SK-N-MC (cell line): ENCODE measurements at regions not wholly inside any gene's neighbourhood (a gene's known extent, or its start where the extent isn't known, plus 50 kb on each side); places are given as distances from the start of the nearest gene placed in this dataset.

Experiments used
- DNase-seq: peaks from one replicate; pipeline ENCODE4 v3.0.0-alpha.2; 2011; ENCODE audit warnings: low read depth, low spot score
- H3K27ac ChIP-seq: fragments of 200-600 bp; sonication (generic); 2 replicates; pipeline ENCODE4 v1.5.1; 2016; ENCODE audit warnings: mixed run types
- H3K36me3 ChIP-seq: fragments of 200-600 bp; sonication (generic); 2 replicates; pipeline ENCODE4 v1.6.1; 2017; ENCODE audit warnings: antibody characterized with exemption, low read length, mixed read lengths; ENCODE audit not compliant: insufficient read depth
- H3K4me3 ChIP-seq: fragments of 200-600 bp; sonication (generic); 2 replicates; pipeline ENCODE4 v1.5.1; 2016
- H3K9ac ChIP-seq: fragments of 200-600 bp; sonication (generic); 2 replicates; pipeline ENCODE4 v1.8.0; 2017; ENCODE audit warnings: mixed run types, mixed read lengths; ENCODE audit not compliant: insufficient read length
- H3K9me3 ChIP-seq: fragments of 200-600 bp; sonication (generic); 2 replicates; pipeline ENCODE4 v1.6.1; 2017; ENCODE audit warnings: low read depth, mild to moderate bottlenecking, antibody characterized with exemption, low read length, moderate library complexity, mixed read lengths
- EZH2 ChIP-seq: fragments of 200-600 bp; sonication (generic); IDR thresholded peaks from one replicate; pipeline ENCODE4 v1.6.1; 2017; ENCODE audit warnings: antibody characterized with exemption
- FOXP2 ChIP-seq: optimal IDR thresholded peaks from 2 replicates; pipeline ENCODE3; 2011; ENCODE audit warnings: mild to moderate bottlenecking, moderate library complexity; ENCODE audit not compliant: insufficient read depth; ENCODE audit errors: extremely low read length, control extremely low read depth
- POLR2AphosphoS5 ChIP-seq: IDR thresholded peaks from 2 replicates; pipeline ENCODE4 v1.6.1; 2012; ENCODE audit warnings: mild to moderate bottlenecking, low read depth, low read length, borderline replicate concordance

- Histone ChIP-seq H3K9me3 (no peaks in the 10 kb centered on the region), H3K9ac (no peak overlapping the region), H3K4me3 (no peak overlapping the region), H3K36me3 (no peaks in the 10 kb centered on the region), H3K27ac (no peak overlapping the region)
- no peak for DNase-seq
- no peak for TF ChIP-seq EZH2
- no peak for TF ChIP-seq FOXP2
- TF ChIP-seq POLR2AphosphoS5, result no peak
Measured at GRCh38 chr2:240227538-240228428, 87.3 kb upstream of the OTOS start.

- no peak overlapping the region for H3K9ac ChIP-seq
- H3K36me3 ChIP-seq, result no peaks in the 10 kb centered on the region
- no peak overlapping the region for H3K27ac ChIP-seq
- no peaks in the 10 kb centered on the region for H3K9me3 ChIP-seq
- H3K4me3 ChIP-seq, result no peak overlapping the region
- TF ChIP-seq FOXP2 (no peak), EZH2 (no peak), POLR2AphosphoS5 (no peak)
- DNase-seq, result no peak
Measured at GRCh38 chr2:240229005-240229404, 88.5 kb upstream of the OTOS start.

GRCh38 chr2:240229603-240230235, 89.3 kb upstream of the OTOS start:
- no peak for DNase-seq
- H3K9me3 ChIP-seq, result no peaks in the 10 kb centered on the region
- H3K36me3 ChIP-seq, result no peaks in the 10 kb centered on the region
- no peak overlapping the region for H3K27ac ChIP-seq
- no peak overlapping the region for H3K9ac ChIP-seq
- no peak for TF ChIP-seq POLR2AphosphoS5
- TF ChIP-seq FOXP2, result no peak
- no peak for TF ChIP-seq EZH2
- H3K4me3 ChIP-seq, result no peak overlapping the region

GRCh38 chr2:240230291-240230931, 90.0 kb upstream of the OTOS start:
- Histone ChIP-seq H3K4me3 (no peak overlapping the region), H3K9ac (no peak overlapping the region), H3K36me3 (no peaks in the 10 kb centered on the region), H3K27ac (no peak overlapping the region), H3K9me3 (no peaks in the 10 kb centered on the region)
- TF ChIP-seq EZH2 (no peak), FOXP2 (no peak), POLR2AphosphoS5 (no peak)
- DNase-seq, result no peak

- no peaks in the 10 kb centered on the region for H3K9me3 ChIP-seq
- DNase-seq, result no peak
- no peak overlapping the region for H3K4me3 ChIP-seq
- H3K27ac ChIP-seq, result no peak overlapping the region
- no peaks in the 10 kb centered on the region for H3K36me3 ChIP-seq
- no peak overlapping the region for H3K9ac ChIP-seq
- TF ChIP-seq FOXP2 (no peak), POLR2AphosphoS5 (no peak)
Measured at GRCh38 chr2:240231838-240232244, 91.4 kb upstream of the OTOS start.

- no peak for TF ChIP-seq FOXP2
- TF ChIP-seq POLR2AphosphoS5, result no peak
- TF ChIP-seq EZH2, result no peak
- H3K9ac ChIP-seq, result no peak overlapping the region
Measured at GRCh38 chr2:240232264-240232915, 91.9 kb upstream of the OTOS start.

GRCh38 chr2:240232961-240233884, 92.8 kb upstream of the OTOS start:
- Histone ChIP-seq H3K4me3 (peak overlapping the region; percentile 49), H3K36me3 (no peaks in the 10 kb centered on the region), H3K9ac (no peak overlapping the region), H3K27ac (no peak overlapping the region), H3K9me3 (no peaks in the 10 kb centered on the region)
- DNase-seq, result no peak
- no peak for TF ChIP-seq POLR2AphosphoS5
- TF ChIP-seq EZH2, result no peak
- TF ChIP-seq FOXP2, result no peak

More at GRCh38 chr2:240232264-240232915, 91.9 kb upstream of the OTOS start:
- Histone ChIP-seq H3K36me3 (no peaks in the 10 kb centered on the region), H3K27ac (no peak overlapping the region), H3K4me3 (no peak overlapping the region), H3K9me3 (no peaks in the 10 kb centered on the region)
- no peak for DNase-seq
